Skeletal muscle cell (primary cell): ENCODE measurements at regions not wholly inside any gene's neighbourhood (a gene's known extent, or its start where the extent isn't known, plus 50 kb on each side); places are given as distances from the start of the nearest gene placed in this dataset.

Source experiments
- DNase-seq: peaks from one replicate; pipeline ENCODE4 v3.0.0-alpha.2; 2010; ENCODE audit warnings: low read depth
- H3K4me3 ChIP-seq: 2 replicates; pipeline ENCODE4 v1.5.1; 2011; ENCODE audit warnings: low read depth, mild to moderate bottlenecking, control low read depth, low read length, moderate library complexity

- DNase-seq, result no peak
- H3K4me3 ChIP-seq, result no peak overlapping the region
These were observed 142.6 kb downstream of the AASDH start for GRCh38 chr4:56244681-56245080.

DNA sequence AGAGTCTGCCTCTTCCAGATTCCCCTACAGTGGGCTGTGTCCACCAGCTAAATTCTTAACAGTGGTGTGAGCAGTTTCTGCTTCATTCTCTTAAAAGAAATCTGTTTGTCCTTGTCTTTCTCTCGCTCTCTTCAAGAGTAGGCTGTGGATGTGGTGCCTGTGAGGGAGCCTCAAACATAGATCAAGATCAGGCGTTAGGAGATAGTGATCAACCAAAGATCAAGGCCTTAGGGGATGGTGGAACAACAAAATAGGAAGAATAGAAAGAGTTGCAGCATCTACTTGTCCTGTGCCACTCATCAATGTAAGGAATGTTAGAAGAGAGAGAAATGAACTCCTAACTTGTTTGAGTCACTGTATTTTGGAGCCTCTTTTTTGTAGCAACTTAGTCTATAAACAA, 144.2 kb downstream of the AASDH start:
- DNase-seq, result no peak
- no peak overlapping the region for H3K4me3 ChIP-seq

DNA sequence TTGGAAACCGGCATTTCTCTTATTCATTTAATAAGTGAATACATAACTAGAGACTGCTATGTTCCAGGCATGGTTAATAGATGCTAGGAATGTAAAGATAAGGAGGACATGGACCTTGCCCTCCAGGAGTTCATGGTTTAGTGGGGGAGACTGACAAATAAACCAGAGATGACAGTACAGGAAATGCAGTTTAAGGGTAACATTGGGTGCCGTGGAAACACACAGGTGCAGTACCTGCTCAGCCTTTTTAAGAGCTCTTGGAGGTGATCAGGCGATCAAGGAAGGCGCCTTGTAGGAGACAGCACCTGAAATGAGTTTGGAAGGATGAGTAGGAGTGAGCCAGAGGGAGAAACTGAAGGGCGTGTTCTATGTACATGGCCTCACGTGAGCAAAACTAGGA, 145.8 kb downstream of the AASDH start:
- DNase-seq, result no peak
- H3K4me3 ChIP-seq, result no peak overlapping the region

DNA sequence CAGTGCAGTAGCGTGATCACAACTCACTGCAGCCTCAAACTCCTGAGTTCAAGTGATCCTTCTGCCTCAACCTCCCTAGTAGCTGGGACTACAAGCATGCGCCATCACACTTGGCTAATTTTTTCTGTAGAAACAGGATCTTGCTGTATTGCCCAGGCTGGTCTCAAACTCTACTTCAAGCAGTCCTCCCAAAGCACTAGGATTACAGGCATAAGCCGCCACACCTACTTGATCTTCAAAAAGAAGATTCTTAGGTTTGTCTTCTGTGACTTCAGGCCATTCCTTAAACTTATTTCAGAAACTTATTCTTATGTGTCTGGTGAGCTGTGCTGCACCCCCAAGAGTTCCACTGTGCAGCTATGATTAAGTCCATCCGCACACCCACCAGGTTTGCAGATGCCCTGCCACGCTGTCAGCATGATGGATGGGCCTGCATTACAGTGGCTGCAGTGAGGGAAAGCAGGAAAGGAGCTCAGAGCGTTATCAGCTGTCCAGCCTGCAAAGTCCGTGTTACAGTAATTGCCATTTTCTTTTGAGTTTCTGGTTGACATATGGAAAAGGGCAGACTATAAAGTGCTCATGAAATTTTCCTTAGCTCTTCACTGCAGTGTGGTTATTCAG, 146.6 kb downstream of the AASDH start:
- DNase-seq, result no peak
- no peak overlapping the region for H3K4me3 ChIP-seq

- H3K4me3 ChIP-seq, result no peak overlapping the region
- DNase-seq, result no peak
These were observed 149.0 kb downstream of the AASDH start for GRCh38 chr4:56238251-56238650.

DNA sequence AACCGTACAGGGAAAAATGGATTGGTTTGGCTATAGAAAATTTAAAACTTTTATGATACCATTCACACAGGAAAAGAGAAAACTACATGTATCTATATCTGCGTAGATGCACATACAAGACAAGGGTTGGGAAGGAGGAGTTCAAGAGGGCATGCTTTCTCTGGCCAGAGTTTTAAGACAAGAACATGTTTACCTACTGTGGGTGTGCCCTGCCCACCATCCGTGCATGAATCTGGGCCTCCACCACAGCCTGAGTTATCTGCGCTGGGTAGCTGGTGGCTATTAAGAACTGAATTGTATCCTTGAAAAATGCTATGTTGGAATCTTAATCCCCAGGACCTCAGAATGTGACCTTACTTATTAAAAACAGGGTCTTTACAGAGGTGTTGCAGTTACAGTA, 151.6 kb downstream of the AASDH start:
- H3K4me3 ChIP-seq, result no peak overlapping the region
- no peak for DNase-seq

DNA sequence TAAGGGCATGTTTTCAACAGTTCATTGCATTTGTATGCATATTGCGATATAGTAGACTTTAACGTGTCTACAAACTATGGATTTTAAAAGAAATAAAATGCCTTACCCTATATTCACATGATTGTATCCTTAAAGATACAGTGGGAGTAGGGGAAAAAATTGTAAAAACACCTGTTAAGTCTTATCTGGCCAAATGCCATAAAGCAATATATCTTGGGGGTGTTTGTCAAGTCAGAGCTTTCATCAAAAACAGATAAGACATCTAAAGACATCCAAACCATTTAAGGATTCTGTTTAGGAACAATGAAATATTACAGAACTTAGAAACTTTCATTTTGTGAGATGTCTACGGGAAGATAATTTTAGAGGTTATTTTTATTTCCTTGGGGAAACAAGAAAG, 152.3 kb downstream of the AASDH start:
- no peak overlapping the region for H3K4me3 ChIP-seq
- no peak for DNase-seq

DNA sequence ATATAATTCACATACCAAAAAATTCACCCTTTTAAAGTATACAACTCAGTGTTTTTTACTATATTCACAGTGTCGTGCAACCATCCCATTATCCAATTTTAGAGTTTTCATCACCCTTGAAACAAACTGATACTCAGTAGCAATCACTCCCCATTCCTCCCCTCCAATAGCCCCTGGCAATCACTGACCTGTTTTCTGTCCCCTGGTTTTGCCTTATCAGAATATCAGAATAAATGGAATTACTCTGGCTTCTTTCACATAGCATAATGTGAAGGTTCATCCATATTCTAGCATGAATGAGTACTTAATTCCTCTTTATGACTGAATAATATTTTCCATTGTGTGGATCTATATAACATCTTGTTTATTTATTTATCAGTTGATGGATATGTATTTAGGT, 153.2 kb downstream of the AASDH start:
- no peak overlapping the region for H3K4me3 ChIP-seq
- no peak for DNase-seq

DNA sequence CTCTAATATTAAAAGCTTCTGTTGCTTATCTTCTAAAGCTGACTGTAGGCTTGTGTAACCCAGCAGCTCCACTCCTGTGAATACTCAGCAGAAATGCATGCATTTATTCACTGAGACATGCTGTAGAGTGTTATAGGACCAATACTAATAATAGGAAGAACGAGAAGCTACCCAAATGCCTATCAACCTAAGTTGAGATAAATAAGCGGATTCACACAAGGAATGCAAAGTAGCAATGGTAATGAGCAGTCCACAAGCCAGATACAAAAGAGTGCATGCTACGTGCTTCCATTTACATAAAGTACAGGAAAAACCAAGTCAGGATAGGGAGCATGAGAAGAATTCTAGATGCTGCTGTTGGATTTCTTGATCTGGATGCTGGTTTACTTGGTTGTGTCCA, 155.9 kb downstream of the AASDH start:
- DNase-seq, result no peak
- H3K4me3 ChIP-seq, result no peak overlapping the region

- no peak for DNase-seq
- no peak overlapping the region for H3K4me3 ChIP-seq
These were observed 157.3 kb downstream of the AASDH start for GRCh38 chr4:56229947-56230346.

DNA sequence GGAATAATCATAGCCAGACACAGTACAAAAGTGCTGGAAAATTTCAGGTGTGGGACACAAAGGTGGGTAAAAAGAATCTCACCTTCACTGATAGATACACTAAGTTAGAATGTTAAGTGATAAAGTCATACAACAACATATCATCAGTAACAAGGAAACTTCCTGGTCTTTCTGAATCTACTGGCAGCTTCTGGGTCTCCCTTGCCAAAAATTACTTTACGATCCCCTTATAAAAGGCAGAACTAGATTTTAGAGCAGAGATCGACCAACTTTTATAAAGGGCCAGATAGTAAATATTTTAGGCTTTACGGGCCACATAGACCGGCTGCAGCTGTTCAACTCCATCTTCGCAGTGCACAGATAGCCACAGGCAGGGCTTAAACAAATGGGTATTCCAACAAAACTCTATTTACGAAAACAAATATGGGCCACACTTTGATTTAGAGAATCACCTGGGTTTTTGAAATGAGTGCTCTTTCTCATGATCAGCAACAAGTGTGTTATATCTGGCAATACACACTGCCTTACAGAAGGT, 159.9 kb downstream of the AASDH start:
- DNase-seq, result no peak
- H3K4me3 ChIP-seq, result no peak overlapping the region

- DNase-seq, result no peak
- H3K4me3 ChIP-seq, result no peak overlapping the region
These were observed 160.7 kb downstream of the AASDH start for GRCh38 chr4:56226579-56226978.

DNA sequence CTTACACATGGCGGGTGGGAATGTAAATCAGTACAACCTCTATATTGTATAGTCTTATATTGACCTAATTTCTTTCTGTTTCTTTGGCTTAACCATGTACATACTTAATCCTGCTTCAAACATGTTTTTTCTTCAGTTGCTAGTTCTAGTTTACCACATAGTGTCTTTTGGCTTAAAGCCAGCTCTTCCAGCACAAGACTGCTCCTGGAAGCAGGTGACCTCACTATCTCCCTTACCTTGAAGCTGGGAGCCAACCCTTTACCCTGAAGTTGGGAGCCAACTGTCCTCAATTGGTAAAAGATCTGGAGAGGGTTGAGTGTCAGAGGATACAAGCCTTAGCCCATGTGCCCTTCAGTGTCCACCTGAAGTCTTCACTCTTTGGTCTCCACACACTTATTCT, 162.7 kb downstream of the AASDH start:
- DNase-seq, result no peak
- H3K4me3 ChIP-seq, result no peak overlapping the region

GRCh38 chr4:56222514-56222913, 164.8 kb downstream of the AASDH start:
- no peak overlapping the region for H3K4me3 ChIP-seq
- no peak for DNase-seq

DNA sequence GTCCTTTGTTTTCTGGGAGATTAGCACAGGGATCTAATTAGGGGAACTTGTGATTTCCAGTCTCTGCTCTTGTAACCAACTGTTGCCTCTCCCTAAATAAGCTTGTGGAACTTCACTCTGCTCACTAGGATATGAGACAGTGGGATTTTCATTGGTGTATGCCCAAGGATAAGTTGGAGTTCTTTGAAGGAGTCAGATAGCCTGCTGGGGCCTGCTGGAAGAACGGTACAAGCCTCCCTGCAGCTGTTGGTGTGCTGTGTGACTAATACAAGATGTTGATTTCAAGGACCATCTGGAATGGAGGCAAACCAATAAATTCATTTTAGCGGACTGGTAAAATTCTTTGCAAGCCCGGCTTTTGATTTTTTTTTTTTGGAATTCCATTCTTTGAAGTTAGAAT, 167.0 kb downstream of the AASDH start:
- no peak overlapping the region for H3K4me3 ChIP-seq
- peak; percentile 58 for DNase-seq

GRCh38 chr4:56219447-56219846, 167.8 kb downstream of the AASDH start:
- H3K4me3 ChIP-seq, result no peak overlapping the region
- no peak for DNase-seq

- no peak for DNase-seq
- H3K4me3 ChIP-seq, result no peak overlapping the region
These were observed 168.9 kb downstream of the AASDH start for GRCh38 chr4:56218230-56218895.

DNA sequence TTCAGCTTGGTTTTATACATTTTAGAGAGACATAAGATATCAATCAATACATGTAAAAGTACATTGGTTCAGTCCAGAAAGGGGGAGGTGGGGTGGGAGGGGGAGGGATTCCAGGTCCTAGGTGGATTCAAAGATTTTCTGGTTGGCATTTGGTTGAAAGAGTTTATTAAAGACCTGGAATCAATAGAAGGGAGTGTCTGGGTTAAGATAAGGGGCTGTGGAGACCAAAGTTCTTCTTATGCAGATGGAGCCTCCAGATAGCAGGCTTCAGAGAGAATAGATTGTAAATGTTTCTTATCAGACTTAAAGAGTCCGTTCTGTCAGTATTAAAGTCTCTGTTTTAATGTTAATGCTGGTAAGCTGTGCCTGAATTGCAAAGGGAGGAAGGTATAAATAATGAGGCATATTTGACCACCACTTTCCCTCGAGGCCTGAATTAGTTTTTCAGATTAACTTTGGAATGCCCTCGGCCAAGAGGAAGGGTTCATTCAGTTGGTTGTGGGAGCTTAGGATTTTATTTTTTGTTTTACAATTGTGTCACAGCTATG, 169.9 kb downstream of the AASDH start:
- H3K4me3 ChIP-seq, result no peak overlapping the region
- DNase-seq, result no peak

- H3K4me3 ChIP-seq, result no peak overlapping the region
These were observed 171.4 kb downstream of the AASDH start for GRCh38 chr4:56215901-56216300.

DNA sequence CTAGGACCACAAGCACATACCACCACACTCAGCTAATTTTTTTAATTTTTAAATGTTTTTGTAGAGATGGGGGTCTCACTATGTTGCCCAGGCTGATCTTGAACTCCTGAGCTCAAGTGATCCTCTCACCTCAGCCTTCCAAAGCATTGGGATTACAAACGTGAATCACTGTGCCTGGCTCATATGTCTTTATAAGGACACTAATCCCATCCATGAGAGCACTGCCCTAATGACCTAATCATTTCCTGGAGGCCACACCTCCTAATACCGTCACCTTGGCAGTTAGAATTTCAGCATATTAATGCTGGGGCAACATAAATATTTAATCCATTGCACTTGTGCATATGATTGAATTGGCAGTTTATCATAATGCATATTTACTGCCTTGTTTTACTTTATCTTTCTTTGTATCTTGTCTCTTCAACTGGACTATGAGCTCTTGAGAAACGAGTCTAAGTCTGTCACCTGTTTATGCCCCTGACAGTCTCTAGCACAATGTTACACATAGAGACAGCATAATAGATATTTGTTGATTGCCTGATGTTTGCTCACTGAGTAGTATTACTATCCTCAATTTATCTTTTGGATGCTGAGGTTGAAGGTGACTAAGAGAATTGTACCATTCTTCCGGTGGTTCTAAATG, 172.0 kb downstream of the AASDH start:
- DNase-seq, result no peak
- H3K4me3 ChIP-seq, result no peak overlapping the region

More at GRCh38 chr4:56215901-56216300, 171.4 kb downstream of the AASDH start:
- DNase-seq, result peak; percentile 29
